Upper lobe of left lung (tissue), 4 donors: ENCODE measurements at regions not wholly inside any gene's neighbourhood (a gene's known extent, or its start where the extent isn't known, plus 50 kb on each side); places are given as distances from the start of the nearest gene placed in this dataset.

Experiments used
- EP300 ChIP-seq, 4 donors: sonication (generic); formaldehyde crosslinking; IDR thresholded peaks; one replicate each; pipeline ENCODE4 v1.5.1; 2017; ENCODE audit warnings: antibody characterized with exemption in 4 of 4, control low read depth in 2 of 4
- POLR2A ChIP-seq, 4 donors: fragments of 450-650 bp; IDR thresholded peaks; one replicate each; pipeline ENCODE4 v1.5.1; 2016 to 2017; ENCODE audit warnings: antibody characterized with exemption in 4 of 4, mild to moderate bottlenecking in 2 of 4
- POLR2AphosphoS5 ChIP-seq, 2 donors: sonication (generic); formaldehyde crosslinking; IDR thresholded peaks; one replicate each; pipeline ENCODE4 v1.5.1; 2017; ENCODE audit warnings: antibody characterized with exemption in 2 of 2
- TF ChIP-seq, protein P1 (sequence below), 6 experiments: fragments of 450-650 bp in 4 of 6; fragments of 200-600 bp in 2 of 6; sonication (generic) in 2 of 6; IDR thresholded peaks; one replicate each; pipeline ENCODE4 v1.5.1; 2016 to 2019; ENCODE audit warnings: antibody characterized with exemption in 6 of 6

DNA sequence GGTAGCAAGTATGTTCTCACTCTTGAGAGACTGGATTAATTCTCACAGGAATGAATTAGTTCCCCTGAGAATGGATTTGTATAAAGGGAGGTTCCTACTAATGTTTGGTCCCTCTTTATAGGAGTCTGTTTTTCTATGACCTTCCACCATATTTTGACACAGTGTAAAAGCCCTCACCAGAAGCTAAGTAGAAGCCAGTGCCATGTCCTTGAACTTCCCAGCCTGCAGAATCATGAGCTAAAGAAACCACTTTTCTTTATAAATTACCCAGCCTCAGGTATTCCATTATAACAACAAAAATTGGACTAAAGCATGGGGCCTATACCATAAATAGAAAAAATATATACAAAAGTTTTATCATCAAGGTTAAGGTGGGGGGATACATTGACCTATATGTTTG lies 227.9 kb upstream of the DTNA start:
- no peak for TF ChIP-seq POLR2A (IDR thresholded peaks at IDR 0.05)
- TF ChIP-seq, protein P1, sequence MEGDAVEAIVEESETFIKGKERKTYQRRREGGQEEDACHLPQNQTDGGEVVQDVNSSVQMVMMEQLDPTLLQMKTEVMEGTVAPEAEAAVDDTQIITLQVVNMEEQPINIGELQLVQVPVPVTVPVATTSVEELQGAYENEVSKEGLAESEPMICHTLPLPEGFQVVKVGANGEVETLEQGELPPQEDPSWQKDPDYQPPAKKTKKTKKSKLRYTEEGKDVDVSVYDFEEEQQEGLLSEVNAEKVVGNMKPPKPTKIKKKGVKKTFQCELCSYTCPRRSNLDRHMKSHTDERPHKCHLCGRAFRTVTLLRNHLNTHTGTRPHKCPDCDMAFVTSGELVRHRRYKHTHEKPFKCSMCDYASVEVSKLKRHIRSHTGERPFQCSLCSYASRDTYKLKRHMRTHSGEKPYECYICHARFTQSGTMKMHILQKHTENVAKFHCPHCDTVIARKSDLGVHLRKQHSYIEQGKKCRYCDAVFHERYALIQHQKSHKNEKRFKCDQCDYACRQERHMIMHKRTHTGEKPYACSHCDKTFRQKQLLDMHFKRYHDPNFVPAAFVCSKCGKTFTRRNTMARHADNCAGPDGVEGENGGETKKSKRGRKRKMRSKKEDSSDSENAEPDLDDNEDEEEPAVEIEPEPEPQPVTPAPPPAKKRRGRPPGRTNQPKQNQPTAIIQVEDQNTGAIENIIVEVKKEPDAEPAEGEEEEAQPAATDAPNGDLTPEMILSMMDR (IDR thresholded peaks at IDR 0.05): no peak
- TF ChIP-seq POLR2AphosphoS5 (IDR thresholded peaks at IDR 0.05): no peak
- TF ChIP-seq EP300 (IDR thresholded peaks at IDR 0.05): no peak
